ENCODE measurements at regions not wholly inside any gene's neighbourhood (a gene's known extent, or its start where the extent isn't known, plus 50 kb on each side); places are given as distances from the start of the nearest gene placed in this dataset.

- H3K27ac ChIP-seq = no peak overlapping the region
- no peak overlapping the region for H3K4me3 ChIP-seq
- DNase-seq (ENCODE audit: low spot score) = no peak
- TF ChIP-seq, protein P1, sequence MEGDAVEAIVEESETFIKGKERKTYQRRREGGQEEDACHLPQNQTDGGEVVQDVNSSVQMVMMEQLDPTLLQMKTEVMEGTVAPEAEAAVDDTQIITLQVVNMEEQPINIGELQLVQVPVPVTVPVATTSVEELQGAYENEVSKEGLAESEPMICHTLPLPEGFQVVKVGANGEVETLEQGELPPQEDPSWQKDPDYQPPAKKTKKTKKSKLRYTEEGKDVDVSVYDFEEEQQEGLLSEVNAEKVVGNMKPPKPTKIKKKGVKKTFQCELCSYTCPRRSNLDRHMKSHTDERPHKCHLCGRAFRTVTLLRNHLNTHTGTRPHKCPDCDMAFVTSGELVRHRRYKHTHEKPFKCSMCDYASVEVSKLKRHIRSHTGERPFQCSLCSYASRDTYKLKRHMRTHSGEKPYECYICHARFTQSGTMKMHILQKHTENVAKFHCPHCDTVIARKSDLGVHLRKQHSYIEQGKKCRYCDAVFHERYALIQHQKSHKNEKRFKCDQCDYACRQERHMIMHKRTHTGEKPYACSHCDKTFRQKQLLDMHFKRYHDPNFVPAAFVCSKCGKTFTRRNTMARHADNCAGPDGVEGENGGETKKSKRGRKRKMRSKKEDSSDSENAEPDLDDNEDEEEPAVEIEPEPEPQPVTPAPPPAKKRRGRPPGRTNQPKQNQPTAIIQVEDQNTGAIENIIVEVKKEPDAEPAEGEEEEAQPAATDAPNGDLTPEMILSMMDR (IDR thresholded peaks at IDR 0.05) = no peak
Measured at GRCh38 chr2:228845162-228845925, 425.7 kb downstream of the PID1 start.

GRCh38 chr2:228841877-228842276 lies 429.2 kb downstream of the PID1 start:
- TF ChIP-seq, protein P1 (IDR thresholded peaks at IDR 0.05) = no peak
- no peak overlapping the region for H3K4me3 ChIP-seq
- H3K27ac ChIP-seq = peak overlapping the region in 1 of 2 donors; percentile 36
- no peak for DNase-seq (ENCODE audit: low spot score)

GRCh38 chr2:228841475-228841874 lies 429.6 kb downstream of the PID1 start:
- no peak overlapping the region for H3K4me3 ChIP-seq
- peak overlapping the region in 1 of 2 donors; percentile 36 for H3K27ac ChIP-seq
- TF ChIP-seq, protein P1 (IDR thresholded peaks at IDR 0.05) = no peak
- DNase-seq (ENCODE audit: low spot score) = no peak

DNA sequence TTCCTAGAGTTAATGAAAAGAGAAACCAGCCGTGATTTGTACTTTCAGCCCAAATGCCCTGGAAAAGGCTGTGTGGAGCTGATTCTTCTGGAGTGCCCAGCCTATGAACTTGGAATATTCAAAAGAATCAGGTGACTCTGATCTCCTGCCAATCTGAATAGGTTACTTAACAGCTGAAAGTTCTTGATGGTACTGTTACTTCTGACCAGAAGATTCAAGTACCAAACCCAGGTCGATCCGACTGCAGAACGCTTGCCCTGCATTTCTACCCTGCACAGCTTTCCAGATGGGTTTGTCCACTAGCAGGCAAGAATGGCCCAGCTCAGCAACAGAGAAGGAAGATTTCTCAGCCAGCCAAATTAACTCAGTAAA lies 430.4 kb downstream of the PID1 start:
- no peak overlapping the region for H3K4me3 ChIP-seq

GRCh38 chr2:228840113-228840742 lies 430.9 kb downstream of the PID1 start:
- TF ChIP-seq, protein P1 (IDR thresholded peaks at IDR 0.05) = no peak
- peak overlapping the region in 1 of 2 donors; percentile 41 for H3K27ac ChIP-seq
- no peak for DNase-seq (ENCODE audit: low spot score)
- H3K4me3 ChIP-seq = no peak overlapping the region

More for the DNA sequence above, 430.4 kb downstream of the PID1 start:
- peak overlapping the region in 1 of 2 donors; percentile 33 for H3K27ac ChIP-seq
- TF ChIP-seq, protein P1 (IDR thresholded peaks at IDR 0.05) = no peak
- DNase-seq (ENCODE audit: low spot score) = no peak

- no peak for DNase-seq (ENCODE audit: low spot score)
- TF ChIP-seq, protein P1 (IDR thresholded peaks at IDR 0.05) = no peak
- peak overlapping the region in 1 of 2 donors; percentile 41 for H3K27ac ChIP-seq
- H3K4me3 ChIP-seq = no peak overlapping the region
Measured at GRCh38 chr2:228839421-228839876, 431.6 kb downstream of the PID1 start.
